Retinal pigment epithelial cell (primary cell): ENCODE measurements at regions not wholly inside any gene's neighbourhood (a gene's known extent, or its start where the extent isn't known, plus 50 kb on each side); places are given as distances from the start of the nearest gene placed in this dataset.

Experiments
- DNase-seq: peaks from one replicate; pipeline ENCODE4 v3.0.0-alpha.2; 2010; ENCODE audit warnings: low read depth
- H3K4me3 ChIP-seq: 2 replicates; pipeline ENCODE4 v1.5.1; 2011; ENCODE audit warnings: mild to moderate bottlenecking, low read length, control low read depth, moderate library complexity
- CTCF ChIP-seq: conservative IDR thresholded peaks from 2 replicates; pipeline ENCODE4 v1.5.1; 2011; ENCODE audit warnings: low read depth, low read length, control low read depth, inconsistent platforms

- DNase-seq, result no peak
- no peak for TF ChIP-seq CTCF
- no peak overlapping the region for H3K4me3 ChIP-seq
These were observed 335.5 kb downstream of the NUAK1 start for GRCh38 chr12:105803292-105803691.

- no peak for DNase-seq
- H3K4me3 ChIP-seq, result no peak overlapping the region
- TF ChIP-seq CTCF, result no peak
These were observed 334.0 kb downstream of the NUAK1 start for GRCh38 chr12:105804591-105805265.

- DNase-seq, result no peak
- H3K4me3 ChIP-seq, result no peak overlapping the region
- TF ChIP-seq CTCF, result no peak
These were observed 332.9 kb downstream of the NUAK1 start for GRCh38 chr12:105805730-105806399.

GRCh38 chr12:105806400-105806770 lies 332.4 kb downstream of the NUAK1 start:
- DNase-seq, result no peak
- no peak for TF ChIP-seq CTCF
- no peak overlapping the region for H3K4me3 ChIP-seq

GRCh38 chr12:105812366-105812765 lies 326.4 kb downstream of the NUAK1 start:
- DNase-seq, result no peak

GRCh38 chr12:105813201-105813600 lies 325.6 kb downstream of the NUAK1 start:
- TF ChIP-seq CTCF, result no peak
- H3K4me3 ChIP-seq, result no peak overlapping the region
- no peak for DNase-seq

More at GRCh38 chr12:105812366-105812765, 326.4 kb downstream of the NUAK1 start:
- no peak for TF ChIP-seq CTCF
- H3K4me3 ChIP-seq, result no peak overlapping the region

- no peak for DNase-seq
- H3K4me3 ChIP-seq, result no peak overlapping the region
- no peak for TF ChIP-seq CTCF
These were observed 324.5 kb downstream of the NUAK1 start for GRCh38 chr12:105814283-105814682.
